SU-DHL-6 (cell line): ENCODE measurements at regions not wholly inside any gene's neighbourhood (a gene's known extent, or its start where the extent isn't known, plus 50 kb on each side); places are given as distances from the start of the nearest gene placed in this dataset.

ENCODE experiments used
- EZH2phosphoT487 ChIP-seq: fragments of 200-600 bp; sonication (generic), shearing (Covaris generic); conservative IDR thresholded peaks from 2 replicates; pipeline ENCODE4 v1.6.1; 2018; ENCODE audit warnings: mild to moderate bottlenecking, antibody characterized with exemption, low read length, moderate library complexity, mixed read lengths
- TF ChIP-seq, protein P1 (sequence below): fragments of 200-600 bp; sonication (generic); IDR thresholded peaks from one replicate; pipeline ENCODE4 v1.5.1; 2017; ENCODE audit warnings: antibody characterized with exemption, mild to moderate bottlenecking, low read length, moderate library complexity; ENCODE audit not compliant: insufficient read depth, poor library complexity, severe bottlenecking

- TF ChIP-seq, protein P1, sequence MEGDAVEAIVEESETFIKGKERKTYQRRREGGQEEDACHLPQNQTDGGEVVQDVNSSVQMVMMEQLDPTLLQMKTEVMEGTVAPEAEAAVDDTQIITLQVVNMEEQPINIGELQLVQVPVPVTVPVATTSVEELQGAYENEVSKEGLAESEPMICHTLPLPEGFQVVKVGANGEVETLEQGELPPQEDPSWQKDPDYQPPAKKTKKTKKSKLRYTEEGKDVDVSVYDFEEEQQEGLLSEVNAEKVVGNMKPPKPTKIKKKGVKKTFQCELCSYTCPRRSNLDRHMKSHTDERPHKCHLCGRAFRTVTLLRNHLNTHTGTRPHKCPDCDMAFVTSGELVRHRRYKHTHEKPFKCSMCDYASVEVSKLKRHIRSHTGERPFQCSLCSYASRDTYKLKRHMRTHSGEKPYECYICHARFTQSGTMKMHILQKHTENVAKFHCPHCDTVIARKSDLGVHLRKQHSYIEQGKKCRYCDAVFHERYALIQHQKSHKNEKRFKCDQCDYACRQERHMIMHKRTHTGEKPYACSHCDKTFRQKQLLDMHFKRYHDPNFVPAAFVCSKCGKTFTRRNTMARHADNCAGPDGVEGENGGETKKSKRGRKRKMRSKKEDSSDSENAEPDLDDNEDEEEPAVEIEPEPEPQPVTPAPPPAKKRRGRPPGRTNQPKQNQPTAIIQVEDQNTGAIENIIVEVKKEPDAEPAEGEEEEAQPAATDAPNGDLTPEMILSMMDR: no peak
- TF ChIP-seq EZH2phosphoT487: no peak
These were observed 188.7 kb upstream of the TCERG1L start for GRCh38 chr10:131500181-131500580.
